ENCODE measurements at regions not wholly inside any gene's neighbourhood (a gene's known extent, or its start where the extent isn't known, plus 50 kb on each side); places are given as distances from the start of the nearest gene placed in this dataset.

GRCh38 chr9:136611606-136612005 is 51.1 kb upstream of the EGFL7 start:
- Histone ChIP-seq H3K4me1 (ENCODE audit: insufficient read depth, low read length) (no peaks in the 10 kb centered on the region), H3K9me3 (ENCODE audit: low read length) (no peaks in the 10 kb centered on the region), H3K9ac (ENCODE audit: low read length) (no peak overlapping the region), H3K27ac (ENCODE audit: low read depth, low read length) (no peak overlapping the region), H3K4me3 (ENCODE audit: low read depth in 1 of 2, low read length in 2 of 2) (no peak overlapping the region), H3K27me3 (ENCODE audit: control insufficient read depth in 1 of 2, insufficient read depth in 2 of 2, low read length in 2 of 2) (no peaks in the 10 kb centered on the region), H3K36me3 (ENCODE audit: insufficient read depth, low read length) (no peaks in the 10 kb centered on the region)

DNA sequence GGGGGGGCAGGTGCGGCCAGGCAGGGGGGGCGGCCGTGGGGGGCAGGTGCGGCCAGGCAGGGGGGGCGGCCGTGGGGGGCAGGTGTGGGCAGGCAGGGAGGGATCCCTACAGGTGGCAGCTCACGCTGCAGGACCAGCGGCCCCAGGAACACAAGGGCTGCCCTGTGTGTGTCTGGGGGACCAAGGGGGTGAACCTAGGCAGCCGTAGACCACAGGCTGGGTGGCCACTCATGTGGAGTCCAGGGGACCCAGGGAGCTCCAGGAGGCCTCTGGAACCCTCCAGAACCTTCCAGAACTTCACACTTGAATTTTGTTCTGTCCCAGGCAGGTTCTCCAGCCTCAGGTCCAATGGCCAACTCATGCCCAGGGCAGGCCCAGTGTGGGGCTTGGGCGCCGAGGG is 51.6 kb upstream of the EGFL7 start:
- H3K4me3 ChIP-seq (ENCODE audit: low read depth in 1 of 2, low read length in 2 of 2): no peak overlapping the region
- peaks cover 5% of the 10 kb centered on the region for H3K4me1 ChIP-seq (ENCODE audit: insufficient read depth, low read length)
- H3K36me3 ChIP-seq (ENCODE audit: insufficient read depth, low read length): no peaks in the 10 kb centered on the region
- no peak overlapping the region for H3K27ac ChIP-seq (ENCODE audit: low read depth, low read length)
- H3K27me3 ChIP-seq (ENCODE audit: control insufficient read depth in 1 of 2, insufficient read depth in 2 of 2, low read length in 2 of 2): no peaks in the 10 kb centered on the region
- no peaks in the 10 kb centered on the region for H3K9me3 ChIP-seq (ENCODE audit: low read length)
- H3K9ac ChIP-seq (ENCODE audit: low read length): no peak overlapping the region

GRCh38 chr9:136610426-136610825 is 52.3 kb upstream of the EGFL7 start:
- H3K4me3 ChIP-seq (ENCODE audit: low read depth in 1 of 2, low read length in 2 of 2): no peak overlapping the region
- no peaks in the 10 kb centered on the region for H3K27me3 ChIP-seq (ENCODE audit: control insufficient read depth in 1 of 2, insufficient read depth in 2 of 2, low read length in 2 of 2)
- H3K27ac ChIP-seq (ENCODE audit: low read depth, low read length): no peak overlapping the region
- H3K36me3 ChIP-seq (ENCODE audit: insufficient read depth, low read length): no peaks in the 10 kb centered on the region
- H3K4me1 ChIP-seq (ENCODE audit: insufficient read depth, low read length): peaks cover 12% of the 10 kb centered on the region
- no peaks in the 10 kb centered on the region for H3K9me3 ChIP-seq (ENCODE audit: low read length)
- H3K9ac ChIP-seq (ENCODE audit: low read length): no peak overlapping the region

- no peak overlapping the region for H3K9ac ChIP-seq (ENCODE audit: low read length)
- no peak overlapping the region for H3K27ac ChIP-seq (ENCODE audit: low read depth, low read length)
- H3K36me3 ChIP-seq (ENCODE audit: insufficient read depth, low read length): no peaks in the 10 kb centered on the region
- peaks cover 0 to 2% of the 10 kb centered on the region in 2 donors for H3K27me3 ChIP-seq (ENCODE audit: control insufficient read depth in 1 of 2, insufficient read depth in 2 of 2, low read length in 2 of 2)
- H3K4me1 ChIP-seq (ENCODE audit: insufficient read depth, low read length): peaks cover 13% of the 10 kb centered on the region
- no peaks in the 10 kb centered on the region for H3K9me3 ChIP-seq (ENCODE audit: low read length)
- no peak overlapping the region for H3K4me3 ChIP-seq (ENCODE audit: low read depth in 1 of 2, low read length in 2 of 2)
These were observed 52.8 kb upstream of the EGFL7 start for GRCh38 chr9:136609838-136610311.

GRCh38 chr9:136609160-136609475 is 53.6 kb upstream of the EGFL7 start:
- H3K9ac ChIP-seq (ENCODE audit: low read length): no peak overlapping the region
- no peak overlapping the region for H3K27ac ChIP-seq (ENCODE audit: low read depth, low read length)
- peaks cover 13% of the 10 kb centered on the region for H3K4me1 ChIP-seq (ENCODE audit: insufficient read depth, low read length)
- no peaks in the 10 kb centered on the region for H3K9me3 ChIP-seq (ENCODE audit: low read length)
- H3K4me3 ChIP-seq (ENCODE audit: low read depth in 1 of 2, low read length in 2 of 2): no peak overlapping the region
- H3K36me3 ChIP-seq (ENCODE audit: insufficient read depth, low read length): no peaks in the 10 kb centered on the region
- H3K27me3 ChIP-seq (ENCODE audit: control insufficient read depth in 1 of 2, insufficient read depth in 2 of 2, low read length in 2 of 2): peaks cover 0 to 7% of the 10 kb centered on the region in 2 donors

DNA sequence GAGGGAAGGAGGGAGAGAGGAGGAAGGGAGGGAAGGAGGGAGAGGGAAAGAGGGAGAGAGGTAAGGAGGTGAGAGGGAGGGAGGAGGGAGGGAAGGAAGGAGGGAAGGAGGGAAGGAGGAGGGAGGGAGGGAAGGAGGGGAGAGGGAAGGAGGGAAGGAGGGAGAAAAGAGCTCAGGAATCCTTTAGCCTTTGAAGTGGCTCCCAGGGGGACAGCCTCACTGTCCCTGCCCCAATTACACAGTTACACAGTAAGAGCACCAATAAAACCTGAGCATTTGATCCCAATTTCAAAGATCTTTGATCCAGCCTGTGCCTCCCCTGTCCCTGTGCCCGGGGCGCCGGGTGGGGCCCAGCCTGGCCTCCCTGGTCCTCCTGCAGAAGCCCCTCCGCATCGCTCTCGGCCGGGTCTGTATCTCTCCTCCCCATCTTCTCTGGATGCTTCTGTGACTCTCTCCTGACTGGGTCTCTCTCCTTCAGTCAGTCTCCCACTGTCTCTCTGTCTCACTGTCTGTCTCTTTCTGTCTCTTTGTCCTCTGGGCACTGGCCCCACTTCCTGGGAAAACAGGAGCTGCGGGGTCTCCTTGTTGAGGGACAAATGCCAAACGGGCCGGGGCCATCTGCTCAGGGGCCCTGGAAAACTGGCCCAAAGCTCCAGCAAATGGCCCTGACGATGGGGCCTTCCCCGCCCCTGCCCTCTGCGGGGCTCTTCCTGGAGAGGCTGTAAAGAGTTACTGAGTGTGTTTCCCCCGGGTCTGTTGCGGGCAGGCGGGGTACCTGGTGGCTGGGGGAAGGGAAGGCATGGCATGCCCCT is 54.2 kb upstream of the EGFL7 start:
- H3K4me1 ChIP-seq (ENCODE audit: insufficient read depth, low read length): peaks cover 13% of the 10 kb centered on the region
- no peak overlapping the region for H3K27ac ChIP-seq (ENCODE audit: low read depth, low read length)
- H3K36me3 ChIP-seq (ENCODE audit: insufficient read depth, low read length): no peaks in the 10 kb centered on the region
- H3K27me3 ChIP-seq (ENCODE audit: control insufficient read depth in 1 of 2, insufficient read depth in 2 of 2, low read length in 2 of 2): peaks cover 0 to 7% of the 10 kb centered on the region in 2 donors
- H3K9me3 ChIP-seq (ENCODE audit: low read length): no peaks in the 10 kb centered on the region
- no peak overlapping the region for H3K9ac ChIP-seq (ENCODE audit: low read length)
- no peak overlapping the region for H3K4me3 ChIP-seq (ENCODE audit: low read depth in 1 of 2, low read length in 2 of 2)

DNA sequence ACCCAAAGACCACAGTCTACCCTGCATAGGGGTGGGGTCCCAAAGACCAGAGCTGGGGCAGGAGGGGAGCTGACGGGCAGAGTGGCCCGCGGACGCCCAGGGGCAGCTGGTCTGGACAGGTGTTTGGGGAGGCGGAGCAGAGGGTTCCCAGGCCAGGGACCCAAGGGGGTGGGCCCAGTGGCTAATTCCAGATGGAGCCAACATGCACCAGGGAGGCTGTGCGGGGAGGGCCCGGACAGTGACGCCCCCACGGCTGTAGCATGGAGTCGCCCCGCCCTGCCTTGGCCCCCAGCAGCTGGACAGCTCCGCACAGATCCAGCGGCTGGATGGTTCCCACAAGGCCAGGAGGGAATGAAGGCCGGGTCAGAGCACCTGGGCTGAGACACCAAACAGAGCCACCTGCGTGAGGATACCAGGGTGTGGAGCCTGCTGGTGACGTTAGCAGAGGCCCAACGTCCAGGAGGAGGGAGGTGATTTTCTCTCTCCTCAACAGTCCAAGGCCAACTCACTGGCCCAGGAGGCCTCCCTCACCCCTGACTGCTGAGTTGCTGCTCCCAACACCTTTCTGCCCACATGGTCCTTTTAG is 55.3 kb upstream of the EGFL7 start:
- no peak overlapping the region for H3K4me3 ChIP-seq (ENCODE audit: low read depth in 1 of 2, low read length in 2 of 2)
- no peaks in the 10 kb centered on the region for H3K36me3 ChIP-seq (ENCODE audit: insufficient read depth, low read length)
- H3K9ac ChIP-seq (ENCODE audit: low read length): no peak overlapping the region
- no peak overlapping the region for H3K27ac ChIP-seq (ENCODE audit: low read depth, low read length)
- no peaks in the 10 kb centered on the region for H3K9me3 ChIP-seq (ENCODE audit: low read length)
- peaks cover 13% of the 10 kb centered on the region for H3K4me1 ChIP-seq (ENCODE audit: insufficient read depth, low read length)
- peaks cover 0 to 7% of the 10 kb centered on the region in 2 donors for H3K27me3 ChIP-seq (ENCODE audit: control insufficient read depth in 1 of 2, insufficient read depth in 2 of 2, low read length in 2 of 2)

GRCh38 chr9:136606687-136607333 is 55.9 kb upstream of the EGFL7 start:
- H3K27me3 ChIP-seq (ENCODE audit: control insufficient read depth in 1 of 2, insufficient read depth in 2 of 2, low read length in 2 of 2): peaks cover 0 to 7% of the 10 kb centered on the region in 2 donors
- peak overlapping the region; percentile 78 for H3K27ac ChIP-seq (ENCODE audit: low read depth, low read length)
- H3K4me1 ChIP-seq (ENCODE audit: insufficient read depth, low read length): peaks cover 13% of the 10 kb centered on the region
- H3K9ac ChIP-seq (ENCODE audit: low read length): no peak overlapping the region
- no peaks in the 10 kb centered on the region for H3K9me3 ChIP-seq (ENCODE audit: low read length)
- H3K36me3 ChIP-seq (ENCODE audit: insufficient read depth, low read length): no peaks in the 10 kb centered on the region
- H3K4me3 ChIP-seq (ENCODE audit: low read depth in 1 of 2, low read length in 2 of 2): no peak overlapping the region

DNA sequence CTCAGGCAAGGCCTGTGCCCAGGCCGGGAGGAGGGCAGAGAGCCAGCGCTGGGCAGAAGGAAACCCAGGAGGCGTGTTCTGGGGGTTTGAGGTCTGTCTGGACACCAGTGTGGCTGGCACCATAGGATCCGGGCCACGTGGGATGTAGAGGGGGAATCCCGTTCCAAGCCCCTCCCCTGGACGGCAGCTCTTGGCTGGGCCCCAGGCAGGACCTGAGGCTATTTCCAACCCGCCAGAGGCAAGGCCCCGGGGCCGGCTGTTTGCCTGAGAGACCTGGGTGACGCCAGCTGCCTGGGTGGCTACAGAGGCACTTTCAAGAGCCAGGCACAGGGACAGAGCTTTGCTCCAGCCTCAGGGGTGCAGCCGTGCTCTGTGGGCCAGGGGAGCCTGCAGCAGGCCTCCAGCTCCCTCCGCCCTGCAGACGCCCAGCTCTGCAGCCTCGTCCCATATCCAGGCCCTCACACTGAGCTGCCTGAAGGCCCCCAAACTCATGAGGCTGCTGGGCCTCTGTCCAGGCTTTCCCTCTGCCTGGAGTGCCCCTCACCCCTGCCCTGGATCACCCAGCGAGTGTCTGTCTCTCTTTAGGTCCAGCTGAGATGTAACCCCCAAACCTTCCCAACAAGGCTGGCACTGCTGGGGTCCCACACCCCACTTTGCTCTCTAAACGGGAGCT is 56.6 kb upstream of the EGFL7 start:
- H3K27ac ChIP-seq (ENCODE audit: low read depth, low read length): peak overlapping the region; percentile 78
- no peaks in the 10 kb centered on the region for H3K36me3 ChIP-seq (ENCODE audit: insufficient read depth, low read length)
- peaks cover 13% of the 10 kb centered on the region for H3K4me1 ChIP-seq (ENCODE audit: insufficient read depth, low read length)
- H3K27me3 ChIP-seq (ENCODE audit: control insufficient read depth in 1 of 2, insufficient read depth in 2 of 2, low read length in 2 of 2): peaks cover 0 to 7% of the 10 kb centered on the region in 2 donors
- H3K9ac ChIP-seq (ENCODE audit: low read length): no peak overlapping the region
- no peak overlapping the region for H3K4me3 ChIP-seq (ENCODE audit: low read depth in 1 of 2, low read length in 2 of 2)
- no peaks in the 10 kb centered on the region for H3K9me3 ChIP-seq (ENCODE audit: low read length)

- H3K9me3 ChIP-seq (ENCODE audit: low read length): no peaks in the 10 kb centered on the region
- H3K4me3 ChIP-seq (ENCODE audit: low read depth in 1 of 2, low read length in 2 of 2): no peak overlapping the region
- peaks cover 0 to 10% of the 10 kb centered on the region in 2 donors for H3K27me3 ChIP-seq (ENCODE audit: control insufficient read depth in 1 of 2, insufficient read depth in 2 of 2, low read length in 2 of 2)
- no peaks in the 10 kb centered on the region for H3K36me3 ChIP-seq (ENCODE audit: insufficient read depth, low read length)
- peaks cover 13% of the 10 kb centered on the region for H3K4me1 ChIP-seq (ENCODE audit: insufficient read depth, low read length)
- no peak overlapping the region for H3K9ac ChIP-seq (ENCODE audit: low read length)
- peak overlapping the region; percentile 78 for H3K27ac ChIP-seq (ENCODE audit: low read depth, low read length)
These were observed 57.7 kb upstream of the EGFL7 start for GRCh38 chr9:136604823-136605525.

All from muscle layer of colon (tissue), 2 donors.